IMR-90 (cell line): ENCODE measurements at regions not wholly inside any gene's neighbourhood (a gene's known extent, or its start where the extent isn't known, plus 50 kb on each side); places are given as distances from the start of the nearest gene placed in this dataset.

Experiments
- ATAC-seq: fragments of 200-7000 bp; cut with Tn5 transposase; 2 replicates; pipeline ENCODE4 v1.9.1; 2020; ENCODE audit warnings: low read depth, mild to moderate bottlenecking, moderate library complexity
- BruUV-seq: library from RNA; stranded (reverse); fragments of 400-500 nt; replicated peaks from 2 replicates; lab custom pipeline; 2021; lab: Mats Ljungman, UMichigan
- CTCF ChIA-PET: fragments of 300-600 bp; formaldehyde crosslinking; extraction: SDS; loops from one replicate; lab custom pipeline; 2021; ENCODE audit warnings: antibody characterized with exemption; lab: Yijun Ruan, JAX
- POLR2A ChIA-PET: fragments of 300-600 bp; sonication (Branson Sonifier 250); formaldehyde crosslinking; loops from one replicate; lab custom pipeline; 2022; ENCODE audit warnings: antibody characterized with exemption; ENCODE audit not compliant: unreplicated experiment; lab: Charles Lee
- DNase-seq: peaks from one replicate; pipeline ENCODE4 v3.0.0; 2013
- H2AFZ ChIP-seq: replicated peaks from 2 replicates; pipeline ENCODE3; 2013; ENCODE audit warnings: low read length, mild to moderate bottlenecking; ENCODE audit not compliant: poor library complexity
- H2AK5ac ChIP-seq: 2 replicates; pipeline ENCODE4 v1.6.1; 2013; ENCODE audit warnings: low read depth, low read length, inconsistent platforms
- H2AK9ac ChIP-seq: replicated peaks from 2 replicates; pipeline ENCODE3; 2013; ENCODE audit warnings: mild to moderate bottlenecking, low read depth, low read length, moderate library complexity; ENCODE audit not compliant: poor library complexity
- H2BK120ac ChIP-seq: 2 replicates; pipeline ENCODE4 v1.6.1; 2013; ENCODE audit warnings: low read depth, low read length, inconsistent platforms
- H2BK15ac ChIP-seq: 3 replicates; pipeline ENCODE4 v1.6.1; 2013; ENCODE audit warnings: low read depth, low read length, inconsistent platforms
- H2BK20ac ChIP-seq: 2 replicates; pipeline ENCODE4 v1.6.1; 2013; ENCODE audit warnings: low read depth, mild to moderate bottlenecking, inconsistent platforms, low read length, moderate library complexity
- H2BK5ac ChIP-seq: 2 replicates; pipeline ENCODE4 v1.6.1; 2013; ENCODE audit warnings: mild to moderate bottlenecking, low read depth, low read length, inconsistent platforms; ENCODE audit not compliant: poor library complexity, severe bottlenecking
- H3K14ac ChIP-seq: replicated peaks from 2 replicates; pipeline ENCODE4 v1.6.1; 2013; ENCODE audit warnings: low read depth, low read length, inconsistent platforms
- H3K18ac ChIP-seq: 2 replicates; pipeline ENCODE4 v1.6.1; 2013; ENCODE audit warnings: low read depth, low read length, control low read depth
- H3K23ac ChIP-seq: 2 replicates; pipeline ENCODE4 v1.6.1; 2013; ENCODE audit warnings: low read depth, low read length, inconsistent platforms
- H3K27ac ChIP-seq: 2 replicates; pipeline ENCODE4 v1.5.1; 2013; ENCODE audit warnings: mild to moderate bottlenecking, control low read depth, low read length; ENCODE audit not compliant: insufficient read depth
- H3K27me3 ChIP-seq: 2 replicates; pipeline ENCODE4 v1.6.1; 2013; ENCODE audit warnings: low read length; ENCODE audit not compliant: control insufficient read depth, insufficient read depth
- H3K36me3 ChIP-seq: 2 replicates; pipeline ENCODE4 v1.6.1; 2013; ENCODE audit warnings: low read length, mixed read lengths; ENCODE audit not compliant: control insufficient read depth, insufficient read depth
- H3K4ac ChIP-seq: 2 replicates; pipeline ENCODE4 v1.6.1; 2013; ENCODE audit warnings: low read depth, low read length, inconsistent platforms
- H3K4me1 ChIP-seq: 2 replicates; pipeline ENCODE4 v1.6.1; 2013; ENCODE audit warnings: low read length, mixed read lengths; ENCODE audit not compliant: control insufficient read depth, insufficient read depth
- H3K4me2 ChIP-seq: 2 replicates; pipeline ENCODE4 v1.6.1; 2013; ENCODE audit warnings: low read depth, mild to moderate bottlenecking, control low read depth, low read length, moderate library complexity
- H3K4me3 ChIP-seq: 2 replicates; pipeline ENCODE4 v1.5.1; 2013; ENCODE audit warnings: low read depth, mild to moderate bottlenecking, control low read depth, low read length, moderate library complexity; ENCODE audit not compliant: insufficient read depth
- H3K56ac ChIP-seq: 2 replicates; pipeline ENCODE4 v1.6.1; 2013; ENCODE audit warnings: low read length, inconsistent platforms; ENCODE audit not compliant: insufficient read depth; ENCODE audit errors: extremely low read depth
- H3K79me1 ChIP-seq, 2 experiments: 2 replicates each; pipeline ENCODE4 v1.6.1; 2013; ENCODE audit warnings: low read length in 2 of 2, inconsistent platforms in 1 of 2, low read depth in 1 of 2
- H3K9ac ChIP-seq: 2 replicates; pipeline ENCODE4 v1.6.1; 2013; ENCODE audit warnings: low read depth, low read length, control low read depth
- H3K9me1 ChIP-seq: 2 replicates; pipeline ENCODE4 v1.6.1; 2013; ENCODE audit warnings: low read length, inconsistent platforms; ENCODE audit not compliant: insufficient read depth
- H3K9me3 ChIP-seq: 2 replicates; pipeline ENCODE4 v1.6.1; 2013; ENCODE audit warnings: low read length; ENCODE audit not compliant: control insufficient read depth, insufficient read depth
- H4K20me1 ChIP-seq: 2 replicates; pipeline ENCODE4 v1.6.1; 2013; ENCODE audit warnings: low read length, inconsistent platforms; ENCODE audit not compliant: insufficient read depth
- H4K5ac ChIP-seq: 2 replicates; pipeline ENCODE4 v1.6.1; 2013; ENCODE audit warnings: mild to moderate bottlenecking, low read depth, low read length, control low read depth
- H4K8ac ChIP-seq, 2 experiments: 2 replicates each; pipeline ENCODE4 v1.6.1; 2013; ENCODE audit warnings: low read depth in 2 of 2, low read length in 2 of 2, control low read depth in 1 of 2, inconsistent platforms in 1 of 2
- H4K91ac ChIP-seq: 2 replicates; pipeline ENCODE4 v1.6.1; 2013; ENCODE audit warnings: low read depth, low read length, inconsistent platforms; ENCODE audit not compliant: insufficient read depth
- BHLHE40 ChIP-seq: fragments of 150-350 bp; IDR thresholded peaks from 2 replicates; pipeline ENCODE4 v1.6.1; 2016; ENCODE audit warnings: mild to moderate bottlenecking, low read depth, low read length
- CEBPB ChIP-seq: IDR thresholded peaks from 2 replicates; pipeline ENCODE4 v1.6.1; 2012; ENCODE audit warnings: low read depth, low read length, improper control_type of control experiment
- CHD1 ChIP-seq: IDR thresholded peaks from 2 replicates; pipeline ENCODE4 v1.6.1; 2012; ENCODE audit warnings: low read depth, low read length, improper control_type of control experiment
- CTCF ChIP-seq: conservative IDR thresholded peaks from 2 replicates; pipeline ENCODE4 v1.5.1; 2012; ENCODE audit warnings: mild to moderate bottlenecking, low read depth, low read length, improper control_type of control experiment
- ELK1 ChIP-seq: fragments of 150-350 bp; IDR thresholded peaks from 2 replicates; pipeline ENCODE4 v1.6.1; 2016; ENCODE audit warnings: low read depth, mild to moderate bottlenecking, low read length, moderate library complexity, borderline replicate concordance
- FOS ChIP-seq: fragments of 150-350 bp; IDR thresholded peaks from 2 replicates; pipeline ENCODE4 v1.6.1; 2016; ENCODE audit warnings: low read depth, low read length
- MAFK ChIP-seq: IDR thresholded peaks from 2 replicates; pipeline ENCODE4 v1.6.1; 2012; ENCODE audit warnings: low read depth, low read length, improper control_type of control experiment
- MAZ ChIP-seq: IDR thresholded peaks from 2 replicates; pipeline ENCODE4 v1.6.1; 2012; ENCODE audit warnings: low read depth, mild to moderate bottlenecking, low read length, improper control_type of control experiment, moderate library complexity, borderline replicate concordance
- MXI1 ChIP-seq: IDR thresholded peaks from 2 replicates; pipeline ENCODE4 v1.6.1; 2012; ENCODE audit warnings: low read depth, mild to moderate bottlenecking, low read length, moderate library complexity, borderline replicate concordance
- POLR2A ChIP-seq: IDR thresholded peaks from 2 replicates; pipeline ENCODE4 v1.6.1; 2012; ENCODE audit warnings: mild to moderate bottlenecking, low read depth, low read length
- RAD21 ChIP-seq: IDR thresholded peaks from 2 replicates; pipeline ENCODE4 v1.6.1; 2012; ENCODE audit warnings: low read length, improper control_type of control experiment
- RCOR1 ChIP-seq: IDR thresholded peaks from 2 replicates; pipeline ENCODE4 v1.6.1; 2012; ENCODE audit warnings: mild to moderate bottlenecking, low read length, improper control_type of control experiment; ENCODE audit not compliant: insufficient replicate concordance
- RFX5 ChIP-seq: IDR thresholded peaks from 2 replicates; pipeline ENCODE4 v1.8.0; 2012; ENCODE audit warnings: low read depth, mild to moderate bottlenecking, low read length, moderate library complexity
- SMC3 ChIP-seq: fragments of 150-350 bp; IDR thresholded peaks from 2 replicates; pipeline ENCODE4 v1.6.1; 2016; ENCODE audit warnings: low read depth, mild to moderate bottlenecking, antibody characterized with exemption, low read length, moderate library complexity
- WGBS, 2 experiments: methylation state at CpG; one replicate each; pipeline versions ENCODE4 v1.1.5 to v1.1.7; 2013; ENCODE audit warnings: missing lambda C conversion rate in 2 of 2; ENCODE audit not compliant: insufficient read length in 1 of 2; ENCODE audit errors: extremely low coverage in 2 of 2; 5-methylcytosine and 5-hydroxymethylcytosine counted together
- dilution Hi-C: fragments of 300-500 bp; cut with HindIII; formaldehyde crosslinking; loops from one replicate; pipeline ENCODE4 v1.14.3; 2018; ENCODE audit warnings: low sequenced_read_pairs; ENCODE audit not compliant: unreplicated experiment
- in situ Hi-C: fragments of 300-500 bp; cut with MboI; formaldehyde crosslinking; loops from 3 replicates; pipeline ENCODE4 v1.14.3; 2019; ENCODE audit warnings: low sequenced_read_pairs, inconsistent platforms, mixed read lengths
- intact Hi-C: fragments of 100-400 bp; cut with micrococcal nuclease; formaldehyde crosslinking; loops from 2 replicates; pipeline ENCODE4 v1.10.0; 2022
- TF ChIP-seq, protein P1 (sequence below): fragments of 150-350 bp; IDR thresholded peaks from 2 replicates; pipeline ENCODE4 v1.6.1; 2017; ENCODE audit warnings: mild to moderate bottlenecking, antibody characterized with exemption, low read length, low read depth

DNA sequence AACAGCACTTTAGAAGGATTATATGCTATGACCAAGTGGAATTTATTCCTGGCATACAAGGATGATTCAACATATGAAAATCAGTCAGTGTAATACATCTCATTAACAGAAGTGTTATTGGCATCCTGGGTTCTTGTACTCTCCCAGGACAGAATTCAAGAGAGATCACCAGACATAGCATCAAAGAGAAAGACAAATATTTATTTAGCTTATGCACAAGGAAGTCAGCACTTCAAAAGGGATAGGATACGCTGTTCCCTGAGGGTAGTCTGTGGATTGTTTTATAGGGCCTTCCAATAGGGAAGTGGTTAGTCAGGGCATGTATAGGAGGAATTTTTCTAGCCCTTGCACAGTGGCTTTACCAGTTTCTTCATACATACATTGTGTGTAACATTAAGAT is 1238.0 kb downstream of the PCDH17 start:
- Histone ChIP-seq H2BK15ac (no peak overlapping the region), H4K8ac (no peak overlapping the region), H3K79me1 (no peaks in the 10 kb centered on the region), H3K14ac (no peak overlapping the region), H3K4me1 (no peaks in the 10 kb centered on the region), H3K4ac (no peak overlapping the region), H3K23ac (no peak overlapping the region), H3K27me3 (no peaks in the 10 kb centered on the region), H4K5ac (no peak overlapping the region), H3K56ac (no peak overlapping the region), H2AFZ (no peak overlapping the region), H3K36me3 (no peaks in the 10 kb centered on the region), H2BK5ac (no peak overlapping the region), H2AK9ac (no peak overlapping the region), H3K4me2 (no peak overlapping the region), H3K9me3 (no peaks in the 10 kb centered on the region), H2BK20ac (no peak overlapping the region), H3K4me3 (no peak overlapping the region), H3K9ac (no peak overlapping the region), H3K18ac (no peak overlapping the region), H4K91ac (no peak overlapping the region), H2AK5ac (no peak overlapping the region), H2BK120ac (no peak overlapping the region), H4K20me1 (no peaks in the 10 kb centered on the region), H3K27ac (no peak overlapping the region), H3K9me1 (no peaks in the 10 kb centered on the region)
- no peak for ATAC-seq
- TF ChIP-seq CEBPB = no peak
- TF ChIP-seq BHLHE40 = no peak
- TF ChIP-seq RCOR1 = no peak
- TF ChIP-seq, protein P1, sequence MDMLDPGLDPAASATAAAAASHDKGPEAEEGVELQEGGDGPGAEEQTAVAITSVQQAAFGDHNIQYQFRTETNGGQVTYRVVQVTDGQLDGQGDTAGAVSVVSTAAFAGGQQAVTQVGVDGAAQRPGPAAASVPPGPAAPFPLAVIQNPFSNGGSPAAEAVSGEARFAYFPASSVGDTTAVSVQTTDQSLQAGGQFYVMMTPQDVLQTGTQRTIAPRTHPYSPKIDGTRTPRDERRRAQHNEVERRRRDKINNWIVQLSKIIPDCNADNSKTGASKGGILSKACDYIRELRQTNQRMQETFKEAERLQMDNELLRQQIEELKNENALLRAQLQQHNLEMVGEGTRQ = no peak
- TF ChIP-seq MAFK = no peak
- no peak for TF ChIP-seq MXI1
- no peak for TF ChIP-seq FOS
- no peak for TF ChIP-seq CTCF
- TF ChIP-seq ELK1 = no peak
- no peak for TF ChIP-seq RFX5
- no peak for TF ChIP-seq POLR2A
- no peak for TF ChIP-seq SMC3
- TF ChIP-seq CHD1 = no peak
- TF ChIP-seq MAZ = no peak
- TF ChIP-seq RAD21 = no peak
- dilution Hi-C loops (no loop called here), in situ Hi-C loops (no loop called here), intact Hi-C loops (no loop called here)
- no CpG with 5 or more reads among the region's 1 CpG for WGBS, 2 experiments
- ChIA-PET POLR2A (no interaction called here), CTCF (no interaction called here)
- no peak for DNase-seq
- BruUV-seq = no TSS peak
